Brain microvascular endothelial cell (primary cell): ENCODE measurements at regions not wholly inside any gene's neighbourhood (a gene's known extent, or its start where the extent isn't known, plus 50 kb on each side); places are given as distances from the start of the nearest gene placed in this dataset.

Experiments used
- DNase-seq: peaks from one replicate; pipeline ENCODE4 v3.0.0-alpha.2; 2020
- H3K27ac ChIP-seq: fragments of 250-450 bp; sonication (Bioruptor Pico); 2 replicates; pipeline ENCODE4 v1.5.1; 2020; ENCODE audit warnings: mild to moderate bottlenecking, moderate library complexity
- H3K27me3 ChIP-seq: fragments of 250-450 bp; sonication (Bioruptor Pico); replicated peaks from 2 replicates; pipeline ENCODE4 v1.5.1; 2020; ENCODE audit warnings: mild to moderate bottlenecking
- H3K36me3 ChIP-seq: fragments of 250-450 bp; sonication (Bioruptor Pico); replicated peaks from 2 replicates; pipeline ENCODE4 v1.5.1; 2020; ENCODE audit warnings: mild to moderate bottlenecking
- H3K4me3 ChIP-seq: 2 replicates; pipeline ENCODE4 v1.5.1; 2011; ENCODE audit warnings: low read depth, mild to moderate bottlenecking, control low read depth, low read length, moderate library complexity
- CTCF ChIP-seq: IDR thresholded peaks from 2 replicates; pipeline ENCODE4 v1.5.1; 2011; ENCODE audit warnings: low read depth, mild to moderate bottlenecking, moderate library complexity, low read length, control low read depth, inconsistent platforms; ENCODE audit errors: missing control alignments
- in situ Hi-C: cut with HindIII; loops from 2 replicates; pipeline ENCODE4 v1.10.0; 2017; ENCODE audit warnings: low sequenced_read_pairs, low pct_ligation_motif_present

GRCh38 chr2:193690572-193690971 lies 1495.8 kb upstream of the TMEFF2 start:
- H3K27me3 ChIP-seq = no peaks in the 10 kb centered on the region
- no peak for DNase-seq
- no peak overlapping the region for H3K27ac ChIP-seq
- H3K4me3 ChIP-seq = no peak overlapping the region
- TF ChIP-seq CTCF = peak; percentile 6
- H3K36me3 ChIP-seq = no peaks in the 10 kb centered on the region
- in situ Hi-C loops = no loop called here

GRCh38 chr2:193687195-193687594 lies 1492.5 kb upstream of the TMEFF2 start:
- in situ Hi-C loops = no loop called here

GRCh38 chr2:193679847-193680246 lies 1485.1 kb upstream of the TMEFF2 start:
- Histone ChIP-seq H3K4me3 (no peak overlapping the region), H3K27ac (no peak overlapping the region), H3K27me3 (no peaks in the 10 kb centered on the region), H3K36me3 (no peaks in the 10 kb centered on the region)
- peak; percentile 28 for DNase-seq
- in situ Hi-C loops = no loop called here
- TF ChIP-seq CTCF = no peak

More at GRCh38 chr2:193687195-193687594, 1492.5 kb upstream of the TMEFF2 start:
- Histone ChIP-seq H3K27ac (no peak overlapping the region), H3K36me3 (no peaks in the 10 kb centered on the region), H3K27me3 (no peaks in the 10 kb centered on the region), H3K4me3 (no peak overlapping the region)
- no peak for DNase-seq
- no peak for TF ChIP-seq CTCF

- Histone ChIP-seq H3K27ac (no peak overlapping the region), H3K27me3 (no peaks in the 10 kb centered on the region), H3K36me3 (no peaks in the 10 kb centered on the region), H3K4me3 (no peak overlapping the region)
- in situ Hi-C loops = no loop called here
- DNase-seq = no peak
- TF ChIP-seq CTCF = no peak
These were observed 1475.7 kb upstream of the TMEFF2 start for GRCh38 chr2:193670478-193670877.

GRCh38 chr2:193668557-193669323 lies 1474.0 kb upstream of the TMEFF2 start:
- Histone ChIP-seq H3K36me3 (no peaks in the 10 kb centered on the region), H3K27me3 (no peaks in the 10 kb centered on the region), H3K4me3 (no peak overlapping the region), H3K27ac (no peak overlapping the region)
- in situ Hi-C loops = no loop called here
- TF ChIP-seq CTCF = no peak
- no peak for DNase-seq

GRCh38 chr2:193627927-193628272 lies 1433.2 kb upstream of the TMEFF2 start:
- no peak for DNase-seq
- H3K4me3 ChIP-seq = no peak overlapping the region
- in situ Hi-C loops = no loop called here
- no peaks in the 10 kb centered on the region for H3K36me3 ChIP-seq
- TF ChIP-seq CTCF = no peak
- H3K27me3 ChIP-seq = no peaks in the 10 kb centered on the region
- H3K27ac ChIP-seq = no peak overlapping the region
